ENCODE measurements at regions not wholly inside any gene's neighbourhood (a gene's known extent, or its start where the extent isn't known, plus 50 kb on each side); places are given as distances from the start of the nearest gene placed in this dataset.

GRCh38 chr7:37524797-37525196 lies 76.1 kb upstream of the ELMO1 start (continued):
- TF ChIP-seq ZNF24 (tag by site-specific recombination; IDR thresholded peaks at IDR 0.05) (no peak), ZNF133 (tag by site-specific recombination; IDR thresholded peaks at IDR 0.05) (no peak), ZNF837 (tag by site-specific recombination; IDR thresholded peaks at IDR 0.05) (no peak), GLI4 (tag by site-specific recombination; IDR thresholded peaks at IDR 0.05) (no peak)

GRCh38 chr7:37526623-37527022 lies 78.0 kb upstream of the ELMO1 start:
- Histone ChIP-seq H3K4me3 (ENCODE audit: low read depth, low read length) (no peak overlapping the region), H3K4me1 (ENCODE audit: control insufficient read depth, insufficient read depth, low read length) (no peaks in the 10 kb centered on the region), H3K36me3 (ENCODE audit: control insufficient read depth in 2 of 2, insufficient read depth in 1 of 2, low read length in 2 of 2) (no peaks in the 10 kb centered on the region), H3K9me3 (ENCODE audit: control insufficient read depth, insufficient read depth, low read depth, low read length) (no peaks in the 10 kb centered on the region), H3K27ac (ENCODE audit: extremely low read depth, low read depth, low read length) (no peak overlapping the region)
- CTCF ChIA-PET: interaction anchor here (0.9 kb wide), 1 partner anchor 328 kb away, joined by 4 read pairs; no protein-coding TSS in a partner anchor
- POLR2A ChIA-PET: no interaction called here
- TF ChIP-seq ZNF426 (tag by site-specific recombination; IDR thresholded peaks at IDR 0.05) (no peak), ZBTB11 (tag by site-specific recombination; conservative IDR thresholded peaks at IDR 0.05; ENCODE audit: low read depth) (no peak), ZBTB7A (tag by site-specific recombination; IDR thresholded peaks at IDR 0.05; ENCODE audit: low read depth) (no peak), ZNF580 (tag by site-specific recombination; IDR thresholded peaks at IDR 0.05) (no peak), ZNF37A (tag by site-specific recombination; IDR thresholded peaks at IDR 0.05) (no peak), BCL6B (tag by site-specific recombination; IDR thresholded peaks at IDR 0.05) (no peak), ZNF23 (tag by site-specific recombination; IDR thresholded peaks at IDR 0.05; ENCODE audit: borderline replicate concordance) (no peak), ZFP41 (tag by site-specific recombination; IDR thresholded peaks at IDR 0.05; ENCODE audit: borderline replicate concordance) (no peak), ZNF366 (tag by site-specific recombination; conservative IDR thresholded peaks at IDR 0.05) (no peak)

GRCh38 chr7:37527109-37527508 lies 78.4 kb upstream of the ELMO1 start:
- no peaks in the 10 kb centered on the region for H3K36me3 ChIP-seq (ENCODE audit: control insufficient read depth in 2 of 2, insufficient read depth in 1 of 2, low read length in 2 of 2)
- H3K4me3 ChIP-seq (ENCODE audit: low read depth, low read length): no peak overlapping the region
- CTCF ChIA-PET: interaction anchor here (0.9 kb wide), 1 partner anchor 329 kb away, joined by 4 read pairs; no protein-coding TSS in a partner anchor
- H3K27ac ChIP-seq (ENCODE audit: extremely low read depth, low read depth, low read length): no peak overlapping the region
- POLR2A ChIA-PET: no interaction called here
- no peaks in the 10 kb centered on the region for H3K9me3 ChIP-seq (ENCODE audit: control insufficient read depth, insufficient read depth, low read depth, low read length)
- H3K4me1 ChIP-seq (ENCODE audit: control insufficient read depth, insufficient read depth, low read length): no peaks in the 10 kb centered on the region
- TF ChIP-seq ZFP69B (tag by site-specific recombination; IDR thresholded peaks at IDR 0.05): no peak
- TF ChIP-seq ZNF239 (tag by site-specific recombination; IDR thresholded peaks at IDR 0.05): no peak
- TF ChIP-seq ZNF140 (tag by site-specific recombination; IDR thresholded peaks at IDR 0.05): no peak
- TF ChIP-seq ZNF48 (tag by site-specific recombination; IDR thresholded peaks at IDR 0.05): no peak

Data from HEK293 (cell line).